ENCODE measurements at regions not wholly inside any gene's neighbourhood (a gene's known extent, or its start where the extent isn't known, plus 50 kb on each side); places are given as distances from the start of the nearest gene placed in this dataset.
"Not testable (repeated sequence)": the region's sequence is repeated elsewhere in the genome, so short reads cannot be mapped to it uniquely, and the experiment has no call there.

DNA sequence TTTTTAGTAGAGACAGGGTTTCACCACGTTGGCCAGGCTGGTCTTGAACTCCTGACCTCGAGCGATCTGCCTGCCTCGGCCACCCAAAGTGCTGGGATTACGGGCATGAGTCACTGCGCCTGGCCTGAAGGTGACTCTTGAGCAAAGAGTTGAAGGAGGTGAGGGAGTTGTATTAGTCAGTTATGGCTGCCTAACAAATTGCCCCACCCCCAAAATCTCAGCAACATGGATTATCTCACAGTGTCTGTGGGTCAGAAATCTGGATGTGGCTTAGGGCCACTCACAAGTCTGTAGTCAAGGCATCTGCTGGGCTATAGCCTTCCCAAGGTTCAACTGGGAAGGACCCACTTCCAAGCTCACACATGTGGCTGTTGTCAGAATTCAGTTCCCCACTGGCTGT lies 52.8 kb upstream of the ADGRE5 start:
- ATAC-seq (no peak), DNase-seq (no peak)

DNA sequence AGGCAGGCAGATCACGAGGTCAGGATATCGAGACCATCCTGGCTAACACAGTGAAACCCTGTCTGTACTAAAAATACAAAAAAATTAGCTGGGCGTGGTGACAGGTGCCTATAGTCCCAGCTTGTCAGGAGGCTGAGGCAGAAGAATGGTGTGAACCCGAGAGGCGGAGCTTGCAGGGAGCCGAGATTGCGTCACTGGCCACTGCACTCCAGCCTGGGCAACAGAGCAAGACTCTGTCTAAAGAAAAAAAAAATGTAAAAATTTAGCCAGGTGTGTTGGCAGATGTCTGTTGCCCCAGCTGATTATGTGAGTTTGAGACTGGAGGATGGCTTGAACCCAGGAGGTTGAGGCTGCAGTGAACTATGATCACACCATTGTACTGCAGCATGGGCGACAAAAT lies 54.2 kb upstream of the ADGRE5 start:
- ATAC-seq, DNase-seq: not testable (repeated sequence)

DNA sequence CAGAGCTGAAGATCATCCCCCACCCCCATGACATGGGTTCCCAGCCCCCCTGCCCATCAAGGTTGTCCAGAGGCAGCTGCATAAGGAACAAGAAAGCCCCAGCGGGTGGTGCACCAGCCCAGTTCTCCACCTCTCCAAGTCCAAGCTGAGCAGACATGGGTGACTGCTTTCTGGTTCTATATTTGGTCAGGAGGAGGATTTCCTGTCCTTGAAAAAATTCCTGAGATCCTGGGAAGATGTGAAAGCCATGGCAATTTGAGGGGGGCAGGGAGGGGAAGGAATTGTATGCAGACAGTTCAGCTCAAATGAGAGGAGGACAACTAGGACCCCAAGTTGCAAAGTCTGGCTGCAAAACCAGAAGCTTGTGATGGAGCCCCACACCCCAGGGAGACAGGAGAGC lies 55.4 kb upstream of the ADGRE5 start:
- DNase-seq (no peak), ATAC-seq (no peak)

DNA sequence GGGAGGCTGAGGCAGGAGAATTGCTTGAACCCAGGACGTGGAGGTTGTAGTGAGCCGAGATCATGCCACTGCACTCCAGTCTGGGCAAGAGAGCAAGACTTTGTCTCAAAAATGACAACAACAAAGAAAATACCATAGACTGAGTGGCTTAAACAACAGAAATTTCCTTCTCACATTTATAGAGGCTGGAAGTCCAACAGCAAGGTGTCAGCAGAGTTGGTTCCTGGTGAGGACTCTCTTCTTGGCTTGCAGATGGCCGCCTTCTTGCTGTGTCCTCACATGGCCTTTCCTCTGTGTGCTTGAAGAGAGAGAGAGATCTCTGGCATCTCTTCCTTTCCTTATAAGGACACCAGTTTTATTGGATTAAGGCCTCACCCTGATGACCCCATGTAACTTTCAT lies 56.1 kb upstream of the ADGRE5 start:
- DNase-seq (no peak), ATAC-seq (no peak)

DNA sequence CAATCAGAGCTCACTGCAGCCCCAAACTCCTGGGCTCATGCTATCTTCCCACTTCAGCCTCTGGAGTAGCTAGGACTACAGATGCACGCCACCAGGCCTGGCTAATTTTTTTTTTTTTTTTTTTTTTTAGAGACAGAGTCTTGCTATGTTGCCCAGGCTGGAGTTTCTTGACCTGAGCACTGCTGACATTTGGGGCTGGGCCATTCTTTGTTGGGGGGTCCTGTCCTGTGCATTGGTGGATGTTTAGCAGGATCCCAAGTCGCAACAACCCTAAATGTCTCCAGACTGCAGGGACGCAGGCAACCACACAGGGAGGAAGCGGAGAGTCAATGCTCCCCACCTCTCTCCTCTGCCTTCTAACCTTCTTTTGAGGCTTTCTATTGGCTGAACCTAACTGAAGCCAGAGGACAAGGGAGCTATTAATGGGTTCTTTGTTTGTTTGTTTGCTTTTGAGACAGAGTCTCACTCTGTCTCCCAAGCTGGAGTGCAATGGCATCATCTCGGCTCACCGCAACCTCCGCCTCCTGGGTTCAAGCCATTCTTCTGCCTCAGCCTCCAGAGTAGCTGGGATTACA lies 58.3 kb upstream of the ADGRE5 start:
- no peak for DNase-seq
- ATAC-seq, result no peak

DNA sequence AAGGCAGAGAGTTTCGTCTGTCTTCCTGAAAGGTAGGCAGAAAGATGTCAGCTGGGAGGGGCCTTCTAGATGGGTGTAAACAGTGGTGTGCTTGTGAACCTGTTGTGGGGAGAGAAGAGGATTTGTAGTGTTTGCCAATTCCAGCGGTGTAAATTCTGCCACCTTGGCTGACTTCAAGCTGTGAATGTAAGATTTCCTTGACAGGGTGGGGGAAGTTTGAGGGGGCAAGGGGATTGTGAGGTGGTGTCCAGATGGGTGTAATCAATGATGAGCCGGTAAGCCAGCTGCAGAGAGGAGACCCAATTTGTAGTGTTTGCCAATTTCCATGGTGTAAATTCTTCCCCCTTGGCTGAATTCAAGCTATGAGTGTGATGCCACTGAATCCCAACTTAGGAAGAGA lies 61.0 kb upstream of the ADGRE5 start:
- DNase-seq (no peak), ATAC-seq (no peak)

DNA sequence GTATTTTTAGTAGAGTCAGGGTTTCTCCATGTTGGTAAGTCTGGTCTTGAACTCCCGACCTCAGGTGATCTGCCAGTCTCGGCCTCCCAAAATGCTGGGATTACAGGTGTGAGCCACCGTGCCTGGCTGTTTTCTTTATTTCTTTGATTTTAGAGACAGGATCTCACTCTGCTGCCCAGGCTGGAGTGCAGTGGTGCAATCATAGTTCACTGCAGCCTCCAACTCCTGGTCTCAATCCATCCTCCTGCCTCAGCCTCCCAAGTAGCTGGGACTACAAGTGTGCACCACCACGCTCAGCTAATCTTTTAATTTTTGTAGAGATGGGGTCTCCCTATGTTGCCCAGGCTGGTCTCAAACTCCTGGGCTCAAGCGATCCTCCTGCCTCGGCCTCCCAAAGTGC lies 61.5 kb upstream of the ADGRE5 start:
- ATAC-seq, DNase-seq: not testable (repeated sequence)

DNA sequence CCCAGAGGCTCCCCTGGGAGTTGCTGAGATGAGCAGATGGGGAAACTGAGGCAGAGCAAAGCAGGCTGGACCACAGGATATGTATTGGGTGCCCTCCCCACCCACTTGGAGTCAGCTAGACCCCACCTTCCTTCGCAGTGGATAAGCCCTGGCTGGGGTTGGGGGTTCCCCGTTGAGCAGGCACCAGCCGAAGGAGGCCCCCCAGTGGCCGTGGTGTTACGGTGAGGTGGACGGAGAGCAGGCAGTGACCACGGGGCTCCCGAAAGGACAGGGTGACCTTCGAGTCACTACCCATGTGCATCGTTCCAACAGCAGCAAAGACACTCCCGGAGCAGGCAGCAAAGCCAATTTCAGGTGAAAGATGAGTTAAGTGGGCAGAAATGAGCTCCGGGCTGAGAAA lies 62.4 kb upstream of the ADGRE5 start:
- peak; percentile 25 for DNase-seq
- ATAC-seq, result no peak

DNA sequence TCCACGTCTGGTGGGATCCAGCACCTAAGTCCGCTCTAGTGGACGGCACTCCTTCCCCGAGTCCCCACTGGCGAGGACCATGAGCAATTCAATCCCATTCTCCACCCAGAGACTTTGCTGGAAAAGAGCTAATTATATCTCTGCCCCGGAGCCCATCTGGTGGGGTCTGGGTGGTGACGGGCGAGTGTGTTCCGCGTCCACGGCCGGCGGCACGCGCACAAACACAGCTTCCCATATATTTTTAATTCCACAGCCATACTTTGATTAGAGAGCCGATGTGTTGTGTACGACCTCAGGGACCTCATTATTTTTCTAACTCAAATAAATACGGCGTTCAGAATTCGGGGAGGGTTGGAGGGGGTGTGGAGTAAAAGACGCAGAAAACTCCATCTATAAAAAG lies 64.1 kb upstream of the ADGRE5 start:
- no peak for ATAC-seq
- no peak for DNase-seq

DNA sequence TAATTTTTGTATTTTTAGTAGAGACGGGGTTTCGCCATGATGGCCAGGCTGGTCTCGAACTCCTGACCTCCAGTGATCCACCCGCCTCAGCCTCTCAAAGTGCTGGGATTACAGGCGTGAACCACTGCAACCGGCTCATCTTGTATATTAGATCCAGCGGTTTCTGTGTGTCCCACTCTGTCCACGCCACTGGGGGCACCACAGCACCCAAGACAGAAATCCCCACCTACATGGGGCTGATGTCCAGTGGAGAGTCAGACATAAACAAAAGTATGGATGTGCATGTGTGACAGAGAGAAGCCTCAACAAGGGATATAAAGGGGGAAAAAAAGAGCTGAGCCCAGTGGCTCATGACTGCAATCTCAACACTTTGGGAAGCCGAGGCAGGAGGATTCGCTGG lies 65.8 kb upstream of the ADGRE5 start:
- DNase-seq, result no peak
- no peak for ATAC-seq

DNA sequence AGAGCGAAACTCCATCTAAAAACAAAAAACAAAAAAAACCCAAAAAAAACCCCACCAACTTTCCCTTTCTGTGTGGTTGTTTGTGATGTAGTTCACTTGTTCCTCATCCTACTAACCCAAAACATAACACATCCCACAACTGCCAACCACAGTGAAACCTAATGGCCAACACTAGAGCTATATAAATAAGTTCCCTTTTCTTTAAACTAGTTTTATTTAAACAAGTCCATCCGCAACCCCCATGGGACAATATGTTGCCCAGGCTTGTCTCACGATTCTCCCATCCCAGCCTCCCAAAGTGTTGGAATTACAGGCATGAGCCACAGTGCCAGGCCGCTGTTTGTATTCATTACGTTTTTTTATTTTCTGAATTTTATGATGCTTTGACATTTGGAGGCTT lies 71.2 kb upstream of the ADGRE5 start:
- DNase-seq (no peak), ATAC-seq (no peak)

DNA sequence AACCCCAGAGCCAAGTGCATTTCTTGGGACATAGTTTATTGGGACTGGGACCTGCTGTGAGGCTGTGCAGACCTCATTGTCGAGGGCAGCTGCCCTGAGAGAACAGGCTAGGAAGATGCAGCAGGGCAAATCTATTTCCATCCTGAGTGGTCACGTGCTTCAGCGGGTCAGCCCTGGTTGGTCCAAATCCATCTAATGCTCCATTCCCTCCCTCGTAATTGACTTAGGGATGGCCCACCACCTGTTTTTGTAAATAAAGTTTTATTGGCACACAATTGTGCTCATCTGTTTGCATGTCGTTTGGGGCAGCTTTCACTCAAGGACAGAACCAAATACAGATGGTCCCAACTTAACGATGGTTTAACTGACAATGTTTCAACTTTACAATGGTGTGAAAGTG lies 75.5 kb upstream of the ADGRE5 start:
- ATAC-seq (no peak), DNase-seq (no peak)

DNA sequence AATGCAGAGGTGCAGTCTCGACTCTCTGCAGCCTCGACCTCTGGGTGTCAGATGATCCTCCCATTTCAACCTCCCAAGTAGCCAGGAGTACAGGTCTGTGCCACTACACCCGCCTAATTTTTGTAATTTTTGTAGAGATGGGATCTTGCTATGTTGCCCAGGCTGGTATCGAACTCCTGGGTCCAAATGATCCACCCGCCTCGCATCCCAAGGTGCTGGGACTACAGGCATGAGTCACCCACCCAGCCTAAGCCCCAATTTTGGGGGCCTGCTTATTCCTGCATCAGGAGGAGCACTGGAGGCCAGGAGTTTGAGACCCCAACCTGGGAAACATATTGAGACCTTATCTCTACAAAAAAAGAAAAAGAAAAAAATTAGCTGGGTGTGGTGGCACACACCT lies 80.1 kb upstream of the ADGRE5 start:
- ATAC-seq, result no peak
- no peak for DNase-seq

DNA sequence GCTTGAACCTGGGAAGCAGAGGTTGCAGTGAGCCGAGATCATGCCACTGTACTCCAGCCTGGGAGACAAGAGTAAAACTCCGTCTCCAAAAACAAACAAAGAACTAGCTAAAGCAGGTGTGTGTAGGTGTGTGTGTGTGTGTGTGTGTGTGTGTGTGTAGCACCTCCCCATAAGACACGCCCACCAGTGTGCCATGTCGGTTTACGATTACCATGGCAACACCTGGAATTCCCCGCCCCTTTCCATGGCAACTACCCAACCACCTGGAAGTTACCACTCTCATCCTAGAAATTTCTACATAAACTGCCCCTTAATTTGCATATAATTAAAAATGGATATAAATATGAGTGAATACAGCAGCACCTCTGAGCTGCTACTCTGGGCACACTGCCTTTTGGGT lies 80.9 kb upstream of the ADGRE5 start:
- DNase-seq (no peak), ATAC-seq (no peak)

DNA sequence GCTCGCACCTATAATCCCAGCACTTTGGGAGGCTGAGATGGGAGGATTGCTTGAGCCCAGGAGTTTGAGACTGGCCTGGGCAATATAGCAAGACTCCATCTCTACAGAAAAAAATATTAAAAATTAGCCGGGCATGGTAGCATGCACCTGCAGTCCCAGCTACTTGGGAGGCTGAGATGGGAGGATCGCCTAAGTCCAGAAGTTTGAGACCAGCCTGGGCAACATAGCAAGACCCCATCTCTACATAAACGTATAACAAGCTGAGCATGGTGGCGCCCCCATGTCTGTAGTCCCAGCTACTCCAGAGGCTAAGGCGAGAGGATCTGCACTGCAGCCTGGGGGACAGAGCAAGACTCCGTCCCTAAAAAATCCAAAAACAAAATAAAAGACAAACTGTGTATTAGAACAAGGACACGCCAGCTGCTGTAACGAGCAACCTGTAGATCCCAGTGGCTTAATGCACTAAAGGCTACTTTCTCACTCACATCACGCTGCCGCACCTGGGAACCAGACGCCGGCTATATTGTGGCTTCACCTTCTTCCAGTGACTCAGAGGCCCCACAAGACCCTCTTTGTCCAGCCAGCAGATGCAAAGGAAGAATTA lies 81.9 kb upstream of the ADGRE5 start:
- DNase-seq, ATAC-seq: not testable (repeated sequence)

DNA sequence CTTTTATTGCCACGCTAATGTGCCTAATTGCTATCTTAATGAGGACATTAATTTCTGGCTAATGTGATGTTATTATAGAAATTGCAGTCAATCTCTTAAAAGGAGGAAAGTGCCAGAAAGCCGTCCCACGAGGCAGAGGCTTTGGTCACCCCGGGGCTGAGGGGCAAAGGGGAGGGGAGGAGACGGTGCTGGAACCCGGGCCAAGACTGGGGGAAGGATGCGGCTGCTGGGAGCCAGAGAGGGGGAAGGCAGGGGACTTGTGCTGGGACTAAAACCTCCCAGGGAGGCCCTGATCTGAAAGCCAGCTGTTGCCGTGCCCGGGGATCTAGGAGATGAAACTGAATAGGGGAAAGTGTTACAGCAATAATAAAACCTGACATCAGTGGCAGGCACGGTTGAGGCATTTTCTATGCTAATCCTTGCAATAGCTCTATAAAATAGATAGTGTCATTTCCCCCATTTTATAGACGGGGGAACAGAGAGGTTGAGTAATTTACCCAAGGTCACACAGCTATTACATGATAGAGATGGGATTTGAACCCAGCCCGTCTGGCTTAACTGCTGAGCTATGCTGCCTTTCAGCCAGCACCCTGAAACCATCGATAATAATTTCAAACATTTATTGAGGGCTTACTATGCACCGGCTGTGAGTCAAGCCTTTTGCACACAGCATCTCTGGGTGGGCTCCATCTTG lies 83.2 kb upstream of the ADGRE5 start:
- DNase-seq, ATAC-seq: not testable (repeated sequence)

DNA sequence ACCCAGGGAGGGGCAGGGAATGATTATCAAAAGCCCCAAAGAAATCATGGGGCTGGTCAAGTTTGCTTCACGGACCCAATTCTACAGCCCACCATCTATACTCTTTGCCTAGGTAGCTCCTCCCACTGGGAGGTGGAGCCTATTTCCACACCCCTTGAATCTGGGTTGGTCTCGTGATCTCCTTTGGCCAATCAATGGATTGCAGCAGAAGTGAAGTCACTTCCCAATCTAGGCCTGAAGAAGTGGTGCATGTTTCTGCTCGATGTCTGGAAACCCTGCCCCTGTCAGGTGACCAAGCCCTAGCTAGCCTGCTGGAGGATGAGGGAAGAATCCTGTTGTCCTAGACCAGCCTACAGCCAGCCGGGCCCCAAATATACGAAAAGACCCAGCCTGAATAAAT lies 86.3 kb upstream of the ADGRE5 start:
- DNase-seq (peak; percentile 49), ATAC-seq (peak; percentile 72)

DNA sequence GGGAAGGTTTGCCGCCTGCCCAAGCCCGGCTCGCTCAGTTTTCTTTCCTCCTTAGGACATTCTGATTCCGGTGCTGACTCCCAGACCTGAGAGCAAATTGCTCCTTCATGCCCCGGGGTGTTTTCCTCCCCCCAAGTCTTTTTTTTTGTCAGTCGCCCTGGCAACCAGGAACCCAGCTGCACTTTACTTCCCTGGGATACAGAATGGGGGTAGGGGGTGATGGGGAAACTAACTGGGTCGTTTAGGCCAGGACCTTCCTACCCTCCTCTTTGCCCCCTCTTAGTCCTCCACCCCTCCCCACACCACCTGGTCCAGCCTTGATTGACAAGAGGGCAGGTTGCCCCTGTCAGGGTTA lies 87.5 kb upstream of the ADGRE5 start:
- not testable (repeated sequence) for DNase-seq, ATAC-seq

DNA sequence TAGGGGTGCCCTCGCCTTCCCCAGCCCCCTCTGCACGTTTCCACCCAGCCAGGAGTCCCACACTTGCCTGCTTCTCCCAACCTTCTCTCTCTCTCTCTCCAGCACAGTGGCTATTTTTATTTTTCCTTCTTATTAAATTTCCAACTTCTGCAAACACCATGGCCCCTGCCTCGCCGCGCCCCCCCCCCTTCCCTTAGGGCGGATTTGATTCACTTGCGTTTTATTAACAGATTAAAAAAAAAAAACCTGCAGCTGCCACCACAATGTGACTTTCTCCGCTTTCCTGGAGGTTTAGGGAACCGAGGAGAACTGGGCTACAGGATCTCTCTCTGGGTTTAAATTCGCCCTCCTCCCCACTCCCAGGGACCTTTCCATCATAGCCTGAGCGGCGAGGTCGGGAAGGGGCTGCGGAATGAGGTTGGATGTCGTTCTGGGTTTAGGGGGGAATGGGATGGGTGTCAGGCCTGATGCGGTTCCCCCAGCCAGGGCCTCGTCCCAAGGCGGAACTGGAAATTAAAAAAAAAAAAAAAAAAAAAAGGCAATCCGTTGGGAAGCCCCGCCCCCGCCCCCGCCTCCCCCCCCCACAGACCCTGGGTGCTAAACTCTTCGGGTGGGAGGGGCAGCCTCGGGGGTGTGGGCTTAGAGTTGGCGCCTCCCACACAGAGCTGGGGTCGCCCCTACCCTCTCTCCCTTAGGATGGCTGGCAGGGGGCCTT lies 87.3 kb upstream of the ADGRL1 start:
- not testable (repeated sequence) for ATAC-seq, DNase-seq

DNA sequence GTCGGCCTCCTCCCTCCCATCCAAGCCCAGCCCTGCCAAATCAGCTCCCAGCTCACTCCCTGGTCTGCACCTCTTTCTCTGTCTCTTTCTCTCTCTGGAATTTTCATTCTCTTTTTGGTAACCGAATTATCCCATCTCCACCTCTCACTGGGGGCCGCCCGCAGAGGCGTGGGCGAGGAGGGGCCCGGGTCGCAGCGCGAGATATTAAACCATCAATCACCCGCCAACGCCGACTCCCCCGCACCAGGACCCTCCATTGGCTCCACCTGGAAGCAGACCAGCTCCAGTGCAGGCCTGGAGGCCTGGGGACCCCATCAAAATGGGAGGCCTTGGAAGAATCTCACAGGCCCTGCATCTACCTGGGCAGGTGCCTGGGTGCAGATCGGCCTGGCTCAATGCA lies 83.8 kb upstream of the ADGRL1 start:
- not testable (repeated sequence) for ATAC-seq, DNase-seq

DNA sequence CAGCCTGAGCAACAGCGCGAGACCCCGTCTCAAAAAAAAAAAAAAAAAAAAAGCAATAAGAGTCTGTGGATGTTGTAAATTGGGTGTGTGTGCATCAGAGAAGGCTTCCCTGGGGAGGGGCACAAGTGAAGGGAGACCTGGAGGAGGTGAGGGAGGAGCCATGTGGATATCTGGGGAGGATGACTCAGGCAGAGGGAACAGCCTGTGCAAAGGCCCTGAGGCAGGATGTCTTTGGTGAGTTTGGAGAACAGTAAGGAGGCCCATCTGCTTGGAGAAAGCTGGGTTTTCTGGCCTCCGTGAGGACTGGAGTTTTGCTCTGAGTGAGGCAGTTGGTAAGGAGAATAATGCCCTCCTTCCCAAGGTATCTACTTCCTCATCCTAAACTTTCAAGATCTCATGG lies 81.9 kb upstream of the ADGRL1 start:
- not testable (repeated sequence) for ATAC-seq, DNase-seq

DNA sequence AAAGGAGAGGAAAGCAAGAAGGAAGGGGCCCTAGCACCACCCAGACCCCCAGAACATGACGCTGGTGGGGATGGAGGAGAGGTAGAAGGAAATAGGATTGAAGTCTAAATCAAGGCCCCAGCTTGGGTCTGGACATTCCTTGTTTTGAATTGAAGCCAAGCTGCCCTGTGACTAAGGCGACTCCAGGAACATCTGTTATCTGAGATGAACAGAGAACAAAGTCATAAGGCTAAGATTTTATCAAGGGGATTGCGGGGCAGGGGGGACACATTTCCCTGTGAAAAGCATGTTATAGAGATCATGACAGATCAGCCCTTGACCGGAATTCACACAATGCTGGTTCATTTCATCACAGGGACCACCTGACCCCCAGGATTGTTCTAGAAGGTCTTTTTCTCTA lies 80.6 kb upstream of the ADGRL1 start:
- not testable (repeated sequence) for DNase-seq, ATAC-seq

DNA sequence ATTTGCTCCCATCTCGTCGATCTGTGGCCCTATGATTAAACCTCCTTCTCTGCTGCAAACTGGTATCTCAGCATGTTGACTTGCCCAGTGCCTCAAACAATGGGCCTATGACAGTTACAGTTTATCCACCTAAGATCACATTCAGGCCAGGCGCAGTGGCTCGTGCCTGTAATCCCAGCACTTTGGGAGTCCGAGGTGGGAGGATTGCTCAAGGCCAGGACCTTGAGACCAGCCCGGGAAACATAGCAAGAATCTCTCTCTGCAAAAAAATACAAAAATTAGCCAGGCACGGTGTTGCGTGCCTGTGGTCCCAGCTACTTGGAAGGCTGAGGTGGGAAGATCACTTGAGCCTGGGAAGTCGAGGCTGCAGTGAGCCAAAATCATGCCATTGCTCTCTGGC lies 79.8 kb upstream of the ADGRL1 start:
- not testable (repeated sequence) for ATAC-seq, DNase-seq
